ENCODE measurements at regions not wholly inside any gene's neighbourhood (a gene's known extent, or its start where the extent isn't known, plus 50 kb on each side); places are given as distances from the start of the nearest gene placed in this dataset.
"Not testable (repeated sequence)": the region's sequence is repeated elsewhere in the genome, so short reads cannot be mapped to it uniquely, and the experiment has no call there.

GRCh38 chr6:86775893-86776292, 161.4 kb upstream of the HTR1E start:
- Histone ChIP-seq H3K9me3 (ENCODE audit: control insufficient read depth in 2 of 2, insufficient read depth in 1 of 2, low read depth in 1 of 2, low read length in 1 of 2) (no peaks in the 10 kb centered on the region), H3K27me3 (ENCODE audit: control insufficient read depth in 3 of 3, insufficient read depth in 3 of 3, low read length in 3 of 3) (no peaks in the 10 kb centered on the region), H3K4me3 (ENCODE audit: low read depth in 1 of 3, low read length in 3 of 3) (no peak overlapping the region), H3K36me3 (ENCODE audit: control insufficient read depth in 3 of 3, insufficient read depth in 2 of 3, low read depth in 1 of 3, low read length in 3 of 3) (no peaks in the 10 kb centered on the region), H3K27ac (ENCODE audit: low read depth in 1 of 3, low read length in 2 of 3) (no peak overlapping the region), H3K4me1 (ENCODE audit: control insufficient read depth in 3 of 3, insufficient read depth in 2 of 3, low read depth in 1 of 3, low read length in 2 of 3) (no peaks in the 10 kb centered on the region)
- DNase-seq: no peak
- no peak for FAIRE-seq

DNA sequence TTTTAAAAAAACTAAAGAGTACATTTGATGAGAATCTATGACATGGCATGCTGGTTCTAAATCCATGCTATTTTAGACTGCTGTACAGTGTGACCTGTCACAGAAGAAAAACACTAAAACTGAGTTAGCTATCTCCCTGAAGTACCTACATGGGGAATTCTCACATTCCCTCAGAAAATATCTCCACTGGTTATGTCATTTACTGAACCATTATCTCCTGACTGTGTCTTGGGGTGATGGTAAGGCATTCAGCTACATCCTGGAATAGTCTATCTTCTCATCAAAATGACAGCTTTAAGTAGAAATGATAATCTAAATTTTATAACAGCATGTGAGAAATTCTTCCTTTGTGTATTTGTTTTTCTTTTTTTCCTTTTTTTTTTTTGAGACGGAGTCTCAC, 172.1 kb upstream of the HTR1E start:
- 83 to 100% (median 88%) methylated on average over 1 of the region's 1 CpG for WGBS, 3 donors
- H3K27ac ChIP-seq (ENCODE audit: low read depth in 1 of 3, low read length in 2 of 3): no peak overlapping the region

GRCh38 chr6:86759953-86760352, 177.4 kb upstream of the HTR1E start:
- FAIRE-seq; DNase-seq; H3K4me3 ChIP-seq (ENCODE audit: low read depth in 1 of 3, low read length in 3 of 3); H3K27ac ChIP-seq (ENCODE audit: low read depth in 1 of 3, low read length in 2 of 3); H3K36me3 ChIP-seq (ENCODE audit: control insufficient read depth in 3 of 3, insufficient read depth in 2 of 3, low read depth in 1 of 3, low read length in 3 of 3); H3K27me3 ChIP-seq (ENCODE audit: control insufficient read depth in 3 of 3, insufficient read depth in 3 of 3, low read length in 3 of 3); H3K4me1 ChIP-seq (ENCODE audit: control insufficient read depth in 3 of 3, insufficient read depth in 2 of 3, low read depth in 1 of 3, low read length in 2 of 3): not testable (repeated sequence)
- H3K9me3 ChIP-seq (ENCODE audit: control insufficient read depth in 2 of 2, insufficient read depth in 1 of 2, low read depth in 1 of 2, low read length in 1 of 2): peaks cover 0 to 15% of the 10 kb centered on the region in 2 donors

More for the DNA sequence above, 172.1 kb upstream of the HTR1E start:
- Histone ChIP-seq H3K36me3 (ENCODE audit: control insufficient read depth in 3 of 3, insufficient read depth in 2 of 3, low read depth in 1 of 3, low read length in 3 of 3) (no peaks in the 10 kb centered on the region), H3K27me3 (ENCODE audit: control insufficient read depth in 3 of 3, insufficient read depth in 3 of 3, low read length in 3 of 3) (no peaks in the 10 kb centered on the region), H3K4me1 (ENCODE audit: control insufficient read depth in 3 of 3, insufficient read depth in 2 of 3, low read depth in 1 of 3, low read length in 2 of 3) (no peaks in the 10 kb centered on the region), H3K4me3 (ENCODE audit: low read depth in 1 of 3, low read length in 3 of 3) (no peak overlapping the region), H3K9me3 (ENCODE audit: control insufficient read depth in 2 of 2, insufficient read depth in 1 of 2, low read depth in 1 of 2, low read length in 1 of 2) (peaks cover 0 to 6% of the 10 kb centered on the region in 2 donors)
- no peak for FAIRE-seq
- no peak for DNase-seq

- Histone ChIP-seq H3K4me3 (ENCODE audit: low read depth in 1 of 3, low read length in 3 of 3) (no peak overlapping the region), H3K27ac (ENCODE audit: low read depth in 1 of 3, low read length in 2 of 3) (no peak overlapping the region), H3K36me3 (ENCODE audit: control insufficient read depth in 3 of 3, insufficient read depth in 2 of 3, low read depth in 1 of 3, low read length in 3 of 3) (no peaks in the 10 kb centered on the region), H3K9me3 (ENCODE audit: control insufficient read depth in 2 of 2, insufficient read depth in 1 of 2, low read depth in 1 of 2, low read length in 1 of 2) (peaks cover 0 to 15% of the 10 kb centered on the region in 2 donors), H3K4me1 (ENCODE audit: control insufficient read depth in 3 of 3, insufficient read depth in 2 of 3, low read depth in 1 of 3, low read length in 2 of 3) (no peaks in the 10 kb centered on the region), H3K27me3 (ENCODE audit: control insufficient read depth in 3 of 3, insufficient read depth in 3 of 3, low read length in 3 of 3) (no peaks in the 10 kb centered on the region)
- no peak for FAIRE-seq
- DNase-seq: no peak
- WGBS, 3 donors: 34 to 49% (median 38%) methylated on average over 1 of the region's 1 CpG
These were observed 180.6 kb upstream of the HTR1E start for GRCh38 chr6:86756640-86757229.

- H3K27me3 ChIP-seq (ENCODE audit: control insufficient read depth in 3 of 3, insufficient read depth in 3 of 3, low read length in 3 of 3): no peaks in the 10 kb centered on the region
- no peak for FAIRE-seq
- no peak for DNase-seq
- H3K9me3 ChIP-seq (ENCODE audit: control insufficient read depth in 2 of 2, insufficient read depth in 1 of 2, low read depth in 1 of 2, low read length in 1 of 2): no peaks in the 10 kb centered on the region
- H3K4me3 ChIP-seq (ENCODE audit: low read depth in 1 of 3, low read length in 3 of 3): no peak overlapping the region
- WGBS, 3 donors: 9 to 57% (median 29%) methylated on average over 1 of the region's 1 CpG
- no peak overlapping the region for H3K27ac ChIP-seq (ENCODE audit: low read depth in 1 of 3, low read length in 2 of 3)
- H3K36me3 ChIP-seq (ENCODE audit: control insufficient read depth in 3 of 3, insufficient read depth in 2 of 3, low read depth in 1 of 3, low read length in 3 of 3): no peaks in the 10 kb centered on the region
- H3K4me1 ChIP-seq (ENCODE audit: control insufficient read depth in 3 of 3, insufficient read depth in 2 of 3, low read depth in 1 of 3, low read length in 2 of 3): no peaks in the 10 kb centered on the region
These were observed 193.3 kb upstream of the HTR1E start for GRCh38 chr6:86744048-86744447.

GRCh38 chr6:86738078-86738477, 199.2 kb upstream of the HTR1E start:
- FAIRE-seq: no peak
- Histone ChIP-seq H3K4me3 (ENCODE audit: low read depth in 1 of 3, low read length in 3 of 3) (no peak overlapping the region), H3K27me3 (ENCODE audit: control insufficient read depth in 3 of 3, insufficient read depth in 3 of 3, low read length in 3 of 3) (no peaks in the 10 kb centered on the region), H3K9me3 (ENCODE audit: control insufficient read depth in 2 of 2, insufficient read depth in 1 of 2, low read depth in 1 of 2, low read length in 1 of 2) (peaks cover 0 to 3% of the 10 kb centered on the region in 2 donors), H3K4me1 (ENCODE audit: control insufficient read depth in 3 of 3, insufficient read depth in 2 of 3, low read depth in 1 of 3, low read length in 2 of 3) (no peaks in the 10 kb centered on the region), H3K27ac (ENCODE audit: low read depth in 1 of 3, low read length in 2 of 3) (no peak overlapping the region), H3K36me3 (ENCODE audit: control insufficient read depth in 3 of 3, insufficient read depth in 2 of 3, low read depth in 1 of 3, low read length in 3 of 3) (no peaks in the 10 kb centered on the region)
- WGBS, 3 donors: 84 to 100% (median 90%) methylated on average over 1 of the region's 1 CpG
- DNase-seq: no peak

- not testable (repeated sequence) for H3K4me3 ChIP-seq (ENCODE audit: low read depth in 1 of 3, low read length in 3 of 3); H3K9me3 ChIP-seq (ENCODE audit: control insufficient read depth in 2 of 2, insufficient read depth in 1 of 2, low read depth in 1 of 2, low read length in 1 of 2); H3K27ac ChIP-seq (ENCODE audit: low read depth in 1 of 3, low read length in 2 of 3); FAIRE-seq; H3K4me1 ChIP-seq (ENCODE audit: control insufficient read depth in 3 of 3, insufficient read depth in 2 of 3, low read depth in 1 of 3, low read length in 2 of 3); DNase-seq; H3K27me3 ChIP-seq (ENCODE audit: control insufficient read depth in 3 of 3, insufficient read depth in 3 of 3, low read length in 3 of 3); H3K36me3 ChIP-seq (ENCODE audit: control insufficient read depth in 3 of 3, insufficient read depth in 2 of 3, low read depth in 1 of 3, low read length in 3 of 3)
- WGBS, 3 donors: 77 to 86% (median 80%) methylated on average over 8 of the region's 8 CpGs
These were observed 205.7 kb upstream of the HTR1E start for GRCh38 chr6:86731631-86732030.

DNA sequence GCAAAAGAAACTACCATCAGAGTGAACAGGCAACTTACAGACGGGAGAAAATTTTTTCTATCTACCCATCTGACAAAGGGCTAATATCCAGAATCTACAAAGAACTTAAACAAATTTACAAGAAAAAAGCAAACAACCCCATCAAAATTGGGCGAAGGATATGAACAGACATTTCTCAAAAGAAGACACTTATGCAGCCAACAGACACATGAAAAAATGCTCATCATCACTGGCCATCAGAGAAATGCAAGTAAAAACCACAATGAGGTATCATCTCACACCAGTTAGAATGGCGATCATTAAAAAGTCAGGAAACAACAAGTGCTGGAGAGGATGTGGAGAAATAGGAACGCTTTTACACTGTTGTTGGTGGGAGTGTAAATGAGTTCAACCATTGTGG, 206.6 kb upstream of the HTR1E start:
- FAIRE-seq: not testable (repeated sequence)

DNA sequence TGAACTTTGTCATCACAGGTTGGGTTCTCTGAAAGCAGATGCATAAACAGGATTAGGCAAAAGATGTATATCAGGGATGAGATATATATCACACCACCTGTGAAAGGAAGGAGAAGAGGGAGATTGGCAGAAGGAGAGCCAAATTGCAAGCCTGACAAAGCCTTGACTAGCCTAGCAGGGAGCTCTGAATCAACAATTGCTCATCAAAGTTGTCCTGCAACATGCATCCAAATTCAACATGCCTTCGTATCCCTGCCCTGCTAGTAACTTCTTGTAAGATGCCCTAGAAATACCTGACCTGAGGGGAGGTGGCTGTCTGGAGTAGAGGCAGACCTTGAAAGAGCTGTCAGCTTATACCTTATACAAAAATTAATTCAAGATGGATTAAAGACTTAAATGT, 207.1 kb upstream of the HTR1E start:
- Histone ChIP-seq H3K9me3 (ENCODE audit: control insufficient read depth in 2 of 2, insufficient read depth in 1 of 2, low read depth in 1 of 2, low read length in 1 of 2) (peaks cover 0 to 2% of the 10 kb centered on the region in 2 donors), H3K27ac (ENCODE audit: low read depth in 1 of 3, low read length in 2 of 3) (no peak overlapping the region), H3K36me3 (ENCODE audit: control insufficient read depth in 3 of 3, insufficient read depth in 2 of 3, low read depth in 1 of 3, low read length in 3 of 3) (no peaks in the 10 kb centered on the region), H3K4me1 (ENCODE audit: control insufficient read depth in 3 of 3, insufficient read depth in 2 of 3, low read depth in 1 of 3, low read length in 2 of 3) (no peaks in the 10 kb centered on the region), H3K4me3 (ENCODE audit: low read depth in 1 of 3, low read length in 3 of 3) (no peak overlapping the region), H3K27me3 (ENCODE audit: control insufficient read depth in 3 of 3, insufficient read depth in 3 of 3, low read length in 3 of 3) (no peaks in the 10 kb centered on the region)
- no peak for DNase-seq
- WGBS, 3 donors: 3 to 36% (median 19%) methylated on average over 1 of the region's 1 CpG
- FAIRE-seq: no peak

More for the DNA sequence above, 206.6 kb upstream of the HTR1E start:
- not testable (repeated sequence) for H3K4me3 ChIP-seq (ENCODE audit: low read depth in 1 of 3, low read length in 3 of 3); H3K27ac ChIP-seq (ENCODE audit: low read depth in 1 of 3, low read length in 2 of 3); H3K9me3 ChIP-seq (ENCODE audit: control insufficient read depth in 2 of 2, insufficient read depth in 1 of 2, low read depth in 1 of 2, low read length in 1 of 2); H3K4me1 ChIP-seq (ENCODE audit: control insufficient read depth in 3 of 3, insufficient read depth in 2 of 3, low read depth in 1 of 3, low read length in 2 of 3); H3K27me3 ChIP-seq (ENCODE audit: control insufficient read depth in 3 of 3, insufficient read depth in 3 of 3, low read length in 3 of 3); DNase-seq; H3K36me3 ChIP-seq (ENCODE audit: control insufficient read depth in 3 of 3, insufficient read depth in 2 of 3, low read depth in 1 of 3, low read length in 3 of 3)
- 83 to 88% (median 85%) methylated on average over 4 of the region's 4 CpGs for WGBS, 3 donors

Measured in small intestine (tissue), 7 donors.